B cell (primary cell): ENCODE measurements at regions not wholly inside any gene's neighbourhood (a gene's known extent, or its start where the extent isn't known, plus 50 kb on each side); places are given as distances from the start of the nearest gene placed in this dataset.

Source experiments
- ATAC-seq: fragments of 200-7000 bp; cut with Tn5 transposase; one replicate; pipeline ENCODE4 v1.10.0; 2021; ENCODE audit warnings: low read depth, mild to moderate bottlenecking, moderate number of reproducible peaks, moderate library complexity
- CTCF ChIA-PET: fragments of 350-600 bp; sonication (Branson Sonifier 250); formaldehyde crosslinking; loops from one replicate; lab custom pipeline; 2021; ENCODE audit warnings: antibody characterized with exemption, inconsistent platforms; lab: Charles Lee
- POLR2A ChIA-PET: fragments of 350-600 bp; sonication (Branson Sonifier 250); formaldehyde crosslinking; loops from one replicate; lab custom pipeline; 2021; ENCODE audit warnings: antibody characterized with exemption; lab: Charles Lee
- DNase-seq: peaks from one replicate; pipeline ENCODE4 v3.0.0; 2013
- H2AFZ ChIP-seq: 2 replicates; pipeline ENCODE4 v1.6.1; 2012; ENCODE audit warnings: mild to moderate bottlenecking, low read depth, low read length; ENCODE audit not compliant: insufficient read depth, poor library complexity, severe bottlenecking
- H3K27ac ChIP-seq, 2 donors: 1 replicate in 1 of 2; 2 replicates in 1 of 2; pipeline ENCODE4 v1.5.1; 2012 to 2013; ENCODE audit warnings: low read length in 2 of 2, mild to moderate bottlenecking in 2 of 2, moderate library complexity in 1 of 2
- H3K27me3 ChIP-seq, 4 experiments: fragments of 200-600 bp in 1 of 4; sonication (generic) in 1 of 4; replicated peaks in 1 of 4; 1 replicate in 2 of 4; 2 replicates in 2 of 4; pipeline versions ENCODE4 v1.6.1 to v1.7.0; 2013 to 2016; ENCODE audit warnings: low read length in 3 of 4, mild to moderate bottlenecking in 2 of 4, mixed read lengths in 1 of 4, moderate library complexity in 1 of 4; ENCODE audit not compliant: insufficient read depth in 4 of 4, control insufficient read depth in 3 of 4; ENCODE audit errors: control extremely low read depth in 1 of 4
- H3K36me3 ChIP-seq, 2 experiments: replicated peaks in 1 of 2; 1 replicate in 1 of 2; 2 replicates in 1 of 2; pipeline versions ENCODE4 v1.6.1 to v1.7.1; 2013; ENCODE audit warnings: low read length in 1 of 2; ENCODE audit not compliant: insufficient read depth in 2 of 2, control insufficient read depth in 1 of 2; ENCODE audit errors: control extremely low read depth in 1 of 2, extremely low read depth in 1 of 2
- H3K4me1 ChIP-seq, 2 donors: fragments of 200-600 bp in 1 of 2; sonication (generic) in 1 of 2; 1 replicate in 1 of 2; 2 replicates in 1 of 2; pipeline versions ENCODE4 v1.5.1 to v1.6.1; 2013 to 2017; ENCODE audit warnings: low read length in 2 of 2; ENCODE audit not compliant: control insufficient read depth in 2 of 2, insufficient read depth in 2 of 2
- H3K4me2 ChIP-seq: replicated peaks from 2 replicates; pipeline ENCODE3; 2012; ENCODE audit warnings: mild to moderate bottlenecking, low read depth, low read length; ENCODE audit not compliant: poor library complexity, severe bottlenecking
- H3K4me3 ChIP-seq, 5 experiments: fragments of 200-600 bp in 1 of 5; sonication (generic) in 1 of 5; 1 replicate in 3 of 5; 2 replicates in 2 of 5; pipeline versions ENCODE4 v1.5.1 to v1.7.0; 2011 to 2016; ENCODE audit warnings: low read length in 4 of 5, mild to moderate bottlenecking in 4 of 5, low read depth in 2 of 5, control low read depth in 1 of 5, moderate library complexity in 1 of 5; ENCODE audit not compliant: insufficient read depth in 1 of 5; ENCODE audit errors: control extremely low read depth in 1 of 5, extremely low read depth in 1 of 5
- H3K79me2 ChIP-seq: fragments of 200-600 bp; sonication (generic); one replicate; pipeline ENCODE4 v1.6.0; 2016; ENCODE audit warnings: low read length; ENCODE audit not compliant: control insufficient read depth, insufficient read depth
- H3K9ac ChIP-seq: fragments of 200-600 bp; sonication (generic); 2 replicates; pipeline ENCODE4 v1.6.1; 2017; ENCODE audit warnings: mild to moderate bottlenecking, low read length, moderate library complexity
- H3K9me3 ChIP-seq, 3 donors: one replicate each; pipeline versions ENCODE4 v1.6.1 to v1.7.1; 2013; ENCODE audit warnings: low read length in 2 of 3; ENCODE audit not compliant: control insufficient read depth in 2 of 3, insufficient read depth in 1 of 3; ENCODE audit errors: control extremely low read depth in 1 of 3
- H4K20me1 ChIP-seq: 2 replicates; pipeline ENCODE4 v1.6.0; 2012; ENCODE audit warnings: mild to moderate bottlenecking, low read length; ENCODE audit not compliant: insufficient read depth, control insufficient read depth, poor library complexity, severe bottlenecking
- H3K27ac Mint-ChIP-seq: one replicate; pipeline ENCODE4 v1.8.0; 2021; ENCODE audit warnings: mixed read lengths
- H3K27me3 Mint-ChIP-seq: one replicate; pipeline ENCODE4 v1.8.0; 2021; ENCODE audit warnings: mixed read lengths
- H3K4me1 Mint-ChIP-seq: one replicate; pipeline ENCODE4 v1.8.0; 2021; ENCODE audit warnings: mixed read lengths
- H3K4me3 Mint-ChIP-seq: one replicate; pipeline ENCODE4 v1.8.0; 2021; ENCODE audit warnings: mixed read lengths
- H3K9me3 Mint-ChIP-seq: one replicate; pipeline ENCODE4 v1.8.0; 2022; ENCODE audit warnings: mixed read lengths; ENCODE audit not compliant: insufficient read depth
- CTCF ChIP-seq: fragments of 200-600 bp; IDR thresholded peaks from one replicate; pipeline ENCODE4 v1.8.0; 2022; ENCODE audit warnings: antibody characterized with exemption, mild to moderate bottlenecking
- EZH2 ChIP-seq: IDR thresholded peaks from 2 replicates; pipeline ENCODE4 v1.6.1; 2012; ENCODE audit warnings: borderline replicate concordance, low read depth, mild to moderate bottlenecking, moderate library complexity, low read length; ENCODE audit not compliant: insufficient read depth, poor library complexity, severe bottlenecking
- WGBS: methylation state at CpG from one replicate; pipeline ENCODE4 v1.1.5; 2013; ENCODE audit warnings: missing lambda C conversion rate; ENCODE audit not compliant: insufficient coverage; 5-methylcytosine and 5-hydroxymethylcytosine counted together
- intact Hi-C: fragments of 100-400 bp; cut with micrococcal nuclease; formaldehyde crosslinking; loops from one replicate; pipeline ENCODE4 v1.10.0; 2022

GRCh38 chr11:103544874-103545273, 435.6 kb downstream of the DYNC2H1 start:
- H3K4me2 ChIP-seq, result no peak overlapping the region
- no peaks in the 10 kb centered on the region for H3K36me3 ChIP-seq
- no peak for TF ChIP-seq EZH2
- TF ChIP-seq CTCF, result no peak
- no peaks in the 10 kb centered on the region for H3K4me1 Mint-ChIP-seq
- no peak for DNase-seq
- 94% methylated on average over 8 of the region's 8 CpGs for WGBS
- H3K9me3 Mint-ChIP-seq, result peaks cover 14% of the 10 kb centered on the region
- peaks cover 0 to 25% (median 22%) of the 10 kb centered on the region in 3 donors for H3K9me3 ChIP-seq
- H3K27ac Mint-ChIP-seq, result no peak overlapping the region
- no peak overlapping the region for H3K27ac ChIP-seq
- H3K4me3 ChIP-seq, result no peak overlapping the region
- no peak overlapping the region for H3K4me3 Mint-ChIP-seq
- POLR2A ChIA-PET, result no interaction called here
- no peaks in the 10 kb centered on the region for H4K20me1 ChIP-seq
- CTCF ChIA-PET, result no interaction called here
- no peaks in the 10 kb centered on the region for H3K4me1 ChIP-seq
- H3K27me3 ChIP-seq, result no peaks in the 10 kb centered on the region
- ATAC-seq, result no peak
- no peaks in the 10 kb centered on the region for H3K27me3 Mint-ChIP-seq
- intact Hi-C loops, result no loop called here
- H3K9ac ChIP-seq, result no peak overlapping the region
- H3K79me2 ChIP-seq, result no peaks in the 10 kb centered on the region
- H2AFZ ChIP-seq, result no peak overlapping the region

- H3K27ac Mint-ChIP-seq, result no peak overlapping the region
- ChIA-PET POLR2A (no interaction called here), CTCF (no interaction called here)
- Histone ChIP-seq H3K27me3 (no peaks in the 10 kb centered on the region), H2AFZ (no peak overlapping the region), H3K27ac (no peak overlapping the region), H3K9ac (no peak overlapping the region), H3K36me3 (no peaks in the 10 kb centered on the region), H3K9me3 (peaks cover 0 to 22% (median 22%) of the 10 kb centered on the region in 3 donors), H3K79me2 (no peaks in the 10 kb centered on the region), H4K20me1 (no peaks in the 10 kb centered on the region), H3K4me1 (no peaks in the 10 kb centered on the region), H3K4me3 (no peak overlapping the region), H3K4me2 (no peak overlapping the region)
- no peaks in the 10 kb centered on the region for H3K27me3 Mint-ChIP-seq
- no peak overlapping the region for H3K4me3 Mint-ChIP-seq
- ATAC-seq (no peak), DNase-seq (no peak)
- TF ChIP-seq CTCF, result no peak
- TF ChIP-seq EZH2, result no peak
- peaks cover 12% of the 10 kb centered on the region for H3K9me3 Mint-ChIP-seq
- no peaks in the 10 kb centered on the region for H3K4me1 Mint-ChIP-seq
- intact Hi-C loops, result no loop called here
Observed at GRCh38 chr11:103545551-103545950, 436.3 kb downstream of the DYNC2H1 start.
